Chondrocyte (in vitro differentiated cells): ENCODE measurements at regions not wholly inside any gene's neighbourhood (a gene's known extent, or its start where the extent isn't known, plus 50 kb on each side); places are given as distances from the start of the nearest gene placed in this dataset.

Source experiments
- DNase-seq: peaks from one replicate; pipeline ENCODE4 v3.0.0; 2021; ENCODE audit warnings: mixed read lengths, low spot score
- H3K27ac Mint-ChIP-seq: one replicate; pipeline ENCODE4 v1.8.0; 2021; ENCODE audit warnings: mild to moderate bottlenecking, moderate library complexity, mixed read lengths; ENCODE audit not compliant: unreplicated experiment
- H3K27me3 Mint-ChIP-seq: 2 replicates; pipeline ENCODE4 v1.8.0; 2021; ENCODE audit warnings: low read depth, mixed read lengths
- H3K36me3 Mint-ChIP-seq: 2 replicates; pipeline ENCODE4 v1.8.0; 2021; ENCODE audit warnings: low read depth, mixed read lengths
- H3K4me1 Mint-ChIP-seq: 2 replicates; pipeline ENCODE4 v1.8.0; 2021; ENCODE audit warnings: low read depth, mild to moderate bottlenecking, mixed read lengths
- H3K4me3 Mint-ChIP-seq: one replicate; pipeline ENCODE4 v1.8.0; 2021; ENCODE audit warnings: mild to moderate bottlenecking, moderate library complexity, mixed read lengths; ENCODE audit not compliant: unreplicated experiment
- H3K9me3 Mint-ChIP-seq: 2 replicates; pipeline ENCODE4 v1.8.0; 2021; ENCODE audit warnings: low read depth, mixed read lengths
- CTCF ChIP-seq: fragments of 200-600 bp; sonication (generic); IDR thresholded peaks from 2 replicates; pipeline ENCODE4 v1.5.0; 2021; ENCODE audit warnings: antibody characterized with exemption, mild to moderate bottlenecking, moderate library complexity

DNA sequence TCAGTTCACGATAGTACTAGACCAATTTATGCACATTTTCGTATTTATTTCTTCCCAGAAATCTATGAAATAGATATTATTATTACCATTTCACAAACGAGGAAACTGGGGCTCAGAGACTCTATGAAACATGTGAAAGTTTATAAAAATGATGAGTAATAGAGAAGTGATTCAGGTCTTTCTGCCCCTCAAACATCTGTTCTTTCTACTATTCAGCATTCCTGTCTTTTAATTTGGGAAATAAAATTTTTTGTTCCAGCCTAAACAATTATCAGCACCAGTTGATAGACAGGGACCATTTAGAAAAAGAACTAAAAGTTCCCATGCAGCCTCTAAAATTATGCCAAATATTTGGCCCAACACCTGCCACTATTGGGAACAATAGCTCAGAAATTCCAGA is 585.1 kb downstream of the PTPRC start:
- no peaks in the 10 kb centered on the region for H3K27me3 Mint-ChIP-seq
- DNase-seq: no peak
- no peak overlapping the region for H3K27ac Mint-ChIP-seq

DNA sequence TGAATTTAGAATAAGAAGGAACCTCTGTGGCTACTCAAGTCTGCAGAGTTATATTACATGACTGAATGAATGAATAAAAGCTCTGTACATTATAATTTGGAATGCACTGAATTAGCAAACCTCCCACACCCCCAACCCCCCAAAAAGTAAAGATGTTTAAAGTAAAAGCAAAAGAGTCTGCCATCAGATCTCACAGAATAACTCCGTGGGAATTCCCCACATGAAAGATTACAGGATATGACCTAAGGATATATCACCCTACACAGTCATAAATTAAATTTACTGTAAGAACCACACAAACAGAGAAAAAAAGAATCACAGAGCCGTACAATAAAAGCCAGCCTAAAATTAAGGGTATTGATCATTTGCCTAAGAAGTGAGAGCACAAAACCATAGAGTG is 587.3 kb downstream of the PTPRC start:
- no peak for DNase-seq
- Mint-ChIP-seq H3K27me3 (no peaks in the 10 kb centered on the region), H3K4me1 (peaks cover 16% of the 10 kb centered on the region), H3K36me3 (no peaks in the 10 kb centered on the region), H3K27ac (peak overlapping the region; percentile 69), H3K4me3 (peak overlapping the region; percentile 3), H3K9me3 (peaks cover 8% of the 10 kb centered on the region)
- TF ChIP-seq CTCF: no peak

More for the DNA sequence above, 585.1 kb downstream of the PTPRC start:
- Mint-ChIP-seq H3K4me1 (peaks cover 16% of the 10 kb centered on the region), H3K9me3 (peaks cover 3% of the 10 kb centered on the region), H3K4me3 (no peak overlapping the region), H3K36me3 (no peaks in the 10 kb centered on the region)
- no peak for TF ChIP-seq CTCF

DNA sequence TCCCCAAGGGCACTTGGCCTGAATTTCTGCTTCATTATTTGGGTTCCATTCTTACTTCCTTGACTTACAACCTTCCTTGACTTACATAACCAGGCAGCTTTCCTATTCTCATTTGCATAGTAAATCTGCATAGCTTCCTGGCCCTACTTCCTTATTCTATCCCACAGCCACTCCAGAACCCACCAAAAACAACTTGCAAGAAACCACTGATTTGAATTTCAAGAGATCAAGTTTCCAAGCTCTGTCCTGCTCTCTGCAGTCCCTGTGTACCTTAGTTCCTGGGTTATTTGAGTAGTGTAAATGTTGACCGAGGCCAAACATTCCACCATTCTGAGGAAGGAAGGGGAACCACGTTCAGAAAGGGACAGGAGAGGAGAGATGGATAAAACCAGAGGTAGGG is 603.3 kb downstream of the PTPRC start:
- no peak for TF ChIP-seq CTCF
- Mint-ChIP-seq H3K36me3 (peaks cover 1% of the 10 kb centered on the region), H3K27me3 (no peaks in the 10 kb centered on the region), H3K27ac (no peak overlapping the region), H3K4me3 (no peak overlapping the region), H3K4me1 (no peaks in the 10 kb centered on the region), H3K9me3 (peaks cover 5% of the 10 kb centered on the region)
- no peak for DNase-seq

DNA sequence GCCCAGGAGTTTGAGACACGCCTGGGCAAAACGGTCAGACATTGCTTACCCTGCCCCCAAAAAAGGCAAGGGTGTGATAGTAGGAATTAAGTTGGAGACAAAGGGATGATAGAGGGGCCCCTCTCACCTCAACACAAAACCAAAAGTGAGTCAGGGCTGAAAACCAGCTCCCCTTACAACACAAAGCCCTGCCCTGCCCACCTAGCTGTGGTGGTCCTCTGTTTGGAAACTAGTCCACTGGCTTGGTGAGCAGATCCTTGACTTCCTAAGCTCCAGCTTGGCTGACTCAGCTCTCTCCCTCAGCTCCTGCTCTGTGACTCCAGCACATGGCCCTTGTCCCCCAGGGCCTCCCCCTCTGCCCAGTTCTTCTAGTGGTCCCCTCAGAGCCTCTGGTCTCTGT is 603.8 kb downstream of the PTPRC start:
- Mint-ChIP-seq H3K4me3 (no peak overlapping the region), H3K9me3 (peaks cover 4% of the 10 kb centered on the region), H3K36me3 (peaks cover 1% of the 10 kb centered on the region), H3K4me1 (no peaks in the 10 kb centered on the region), H3K27ac (no peak overlapping the region), H3K27me3 (no peaks in the 10 kb centered on the region)
- DNase-seq: no peak
- no peak for TF ChIP-seq CTCF

DNA sequence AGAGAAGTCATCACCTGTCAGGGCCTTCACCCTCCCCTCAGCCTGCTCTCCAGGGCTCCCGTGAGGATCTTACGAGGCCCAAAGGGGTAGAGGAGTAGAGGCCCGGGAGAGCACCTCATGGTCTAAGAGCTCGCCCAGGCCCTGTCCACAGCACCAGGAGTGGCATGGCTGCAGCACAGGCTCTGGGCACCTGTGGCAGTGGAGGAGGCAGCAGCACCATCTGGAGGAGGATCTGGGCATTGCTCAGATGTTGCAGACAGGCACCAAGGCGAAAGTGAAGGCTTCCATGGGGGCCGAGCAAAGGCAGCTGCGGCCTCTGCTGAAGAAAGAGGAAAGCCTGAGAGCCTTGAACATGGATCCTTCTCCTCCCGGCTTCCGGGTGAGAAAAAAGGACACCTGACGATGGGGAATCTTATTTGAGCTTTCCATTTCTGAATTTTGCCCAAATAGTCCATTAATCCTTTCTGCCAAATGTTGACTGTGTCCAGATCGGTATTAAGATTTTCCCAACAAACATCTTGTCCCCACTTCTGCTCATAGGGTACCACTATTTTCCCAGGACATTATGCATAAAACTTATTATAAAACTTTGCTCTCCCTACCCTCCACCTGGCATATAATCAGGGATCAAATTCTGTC is 604.7 kb downstream of the PTPRC start:
- peaks cover under 1% of the 10 kb centered on the region for H3K36me3 Mint-ChIP-seq

More for the DNA sequence above, 604.7 kb downstream of the PTPRC start:
- no peak overlapping the region for H3K27ac Mint-ChIP-seq
- no peaks in the 10 kb centered on the region for H3K4me1 Mint-ChIP-seq
- TF ChIP-seq CTCF: peak; percentile 78
- no peak overlapping the region for H3K4me3 Mint-ChIP-seq
- no peaks in the 10 kb centered on the region for H3K9me3 Mint-ChIP-seq
- H3K27me3 Mint-ChIP-seq: no peaks in the 10 kb centered on the region
- DNase-seq: no peak
